NCI-H1694 (cell line): ENCODE measurements at regions not wholly inside any gene's neighbourhood (a gene's known extent, or its start where the extent isn't known, plus 50 kb on each side); places are given as distances from the start of the nearest gene placed in this dataset.
"Not testable (repeated sequence)": the region's sequence is repeated elsewhere in the genome, so short reads cannot be mapped to it uniquely, and the experiment has no call there.

Experiments used
- DNase-seq: peaks from one replicate; lab custom pipeline; 2025; lab: John Stamatoyannopoulos, UW

- DNase-seq: no peak
These were observed 502.0 kb downstream of the HAPSTR1 start for GRCh38 chr16:9593440-9593839.

DNA sequence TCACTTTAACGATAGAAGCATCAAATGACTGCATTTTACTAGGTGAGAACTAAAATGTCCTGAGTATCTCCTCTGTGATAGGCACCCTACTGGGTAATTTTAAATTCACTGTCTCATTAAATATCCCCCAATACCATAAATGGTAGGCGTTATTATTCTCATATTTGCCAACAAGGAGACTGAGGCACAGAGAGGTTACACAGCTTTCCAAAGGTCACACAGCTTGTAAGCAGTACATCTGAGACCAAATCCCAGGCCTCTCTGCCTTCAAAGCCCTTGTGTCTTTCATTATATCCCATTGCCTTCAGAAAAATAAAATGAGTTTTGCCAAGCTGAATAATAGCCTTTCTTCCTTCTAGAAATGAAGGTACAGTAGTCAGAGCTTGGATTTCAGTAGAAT is 502.6 kb downstream of the HAPSTR1 start:
- no peak for DNase-seq

DNA sequence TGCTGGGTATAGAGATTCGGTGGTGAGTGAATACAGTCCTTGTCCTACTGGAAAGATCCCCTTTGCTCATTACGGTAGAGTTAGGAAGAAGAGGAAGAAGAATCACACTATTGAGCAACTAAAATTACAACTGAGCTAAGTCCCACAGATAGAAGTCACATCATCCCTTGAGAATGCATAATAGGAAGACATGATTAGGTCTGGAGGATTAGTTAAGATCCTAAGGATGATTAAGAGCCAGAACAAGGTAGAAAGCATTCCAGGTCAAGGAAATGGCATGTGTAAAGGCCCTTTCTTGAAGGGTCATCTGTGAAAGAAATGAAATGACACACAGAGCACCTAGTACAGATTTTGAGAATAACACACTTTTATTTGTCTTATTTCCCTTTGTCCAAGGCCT is 503.5 kb downstream of the HAPSTR1 start:
- no peak for DNase-seq

DNA sequence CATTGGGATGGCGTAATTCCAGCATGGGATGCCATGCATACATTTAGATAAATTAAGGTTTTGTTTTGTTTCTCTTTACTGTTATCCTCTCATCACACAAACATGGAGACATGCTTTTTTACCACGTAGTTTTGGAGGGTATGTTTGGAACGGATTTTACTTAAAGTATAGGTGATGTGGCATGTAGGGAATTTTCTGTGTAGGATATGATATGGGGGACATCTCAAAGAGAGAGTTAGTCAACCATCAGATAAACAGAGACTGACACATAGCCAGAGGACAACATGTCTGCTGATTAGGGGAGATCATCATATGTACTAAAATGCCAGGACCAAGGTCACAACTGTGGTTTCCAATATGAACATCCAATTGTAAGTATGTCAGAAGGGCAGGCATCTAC is 503.9 kb downstream of the HAPSTR1 start:
- DNase-seq: no peak

DNA sequence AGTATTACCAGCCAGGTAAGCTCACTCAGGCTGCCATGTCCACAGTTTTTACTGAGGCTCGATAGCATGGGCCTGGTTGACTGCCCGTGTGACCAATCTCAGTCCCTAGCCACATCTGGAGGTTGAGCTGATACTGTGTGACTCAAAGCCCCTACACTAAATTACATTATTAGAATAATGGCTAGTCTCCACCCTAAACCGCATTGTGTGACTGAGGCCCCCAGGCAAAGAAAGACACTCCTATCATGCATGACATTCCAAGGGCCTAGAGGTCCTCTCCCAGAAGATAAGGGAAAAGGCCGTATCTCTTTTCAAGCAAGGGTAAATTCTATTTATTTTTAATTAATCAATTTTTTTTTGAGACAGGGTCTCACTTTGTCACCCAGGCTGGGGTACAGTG is 505.3 kb downstream of the HAPSTR1 start:
- DNase-seq: no peak

DNA sequence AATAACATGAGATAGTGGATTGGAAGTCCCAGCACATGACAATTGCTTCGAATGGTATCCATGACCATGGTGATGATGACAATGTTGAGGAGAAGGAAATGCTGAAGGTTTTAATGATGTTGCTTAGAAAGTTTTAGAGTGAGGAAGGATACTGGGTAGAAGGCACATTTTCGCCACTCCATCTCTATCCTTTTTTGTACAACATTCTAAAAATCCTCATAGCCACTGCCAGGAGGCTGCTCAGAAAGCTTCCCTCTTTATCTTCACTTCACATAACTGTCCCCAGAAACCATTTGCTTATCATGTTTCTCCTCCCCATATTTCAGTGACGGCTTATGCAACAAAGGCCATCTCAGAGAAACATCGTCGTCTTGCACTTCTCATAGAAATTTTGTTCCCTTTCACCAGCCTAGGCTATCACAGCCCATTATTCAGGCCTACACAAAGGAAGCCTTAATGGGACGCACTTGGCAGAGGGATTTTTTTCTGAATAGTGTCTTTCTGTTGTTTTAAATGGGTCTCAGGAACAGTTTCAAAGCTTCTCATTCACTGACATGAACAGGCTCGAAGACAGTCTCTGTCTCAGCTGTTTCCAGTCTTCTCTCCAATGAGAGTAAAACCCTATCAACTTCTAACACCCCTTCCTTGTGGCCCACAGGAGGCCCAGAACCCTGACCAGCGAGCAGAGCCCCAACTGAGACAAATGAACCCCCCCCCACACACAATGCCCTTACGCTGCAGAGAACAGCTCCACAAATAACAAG is 506.7 kb downstream of the HAPSTR1 start:
- DNase-seq: no peak

DNA sequence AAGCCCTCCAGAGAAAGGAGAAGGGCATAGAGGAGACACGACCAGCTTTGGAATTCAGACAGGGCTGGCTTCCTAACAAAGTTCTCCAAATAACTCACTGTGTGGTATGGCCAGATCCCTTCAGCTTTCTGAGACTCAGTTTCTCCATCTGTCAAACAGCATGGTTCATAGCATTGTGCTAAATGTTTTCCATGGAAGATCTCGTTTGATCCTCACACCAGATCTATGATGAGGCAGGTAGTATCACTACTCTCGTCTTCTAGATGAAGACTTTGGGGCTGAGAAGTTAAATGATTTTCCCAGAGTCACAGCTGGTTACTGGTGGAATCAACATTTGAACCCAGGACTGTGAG is 507.3 kb downstream of the HAPSTR1 start:
- no peak for DNase-seq

GRCh38 chr16:9599415-9600120 is 508.1 kb downstream of the HAPSTR1 start:
- peak; percentile 26 for DNase-seq

DNA sequence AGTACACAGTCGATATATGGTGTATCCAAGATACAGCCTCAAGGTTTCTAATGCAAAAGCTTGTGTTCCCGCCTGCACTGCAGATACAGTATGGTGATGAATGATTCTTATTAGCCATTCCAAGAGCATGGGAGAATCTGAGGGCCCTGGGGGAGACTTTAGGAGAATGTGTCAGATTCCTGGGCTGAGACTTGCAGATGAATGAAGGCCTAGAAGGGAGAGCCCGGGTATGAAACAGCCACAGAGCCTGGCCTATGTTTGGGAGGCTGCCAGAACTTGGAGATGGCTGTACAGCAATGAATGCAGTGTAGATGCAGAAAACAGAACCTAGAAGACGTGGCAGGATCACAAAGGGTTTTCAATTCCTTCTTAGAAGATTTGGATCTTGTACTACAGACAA is 510.7 kb downstream of the HAPSTR1 start:
- no peak for DNase-seq

GRCh38 chr16:9603316-9603715 is 511.9 kb downstream of the HAPSTR1 start:
- no peak for DNase-seq

- no peak for DNase-seq
These were observed 516.2 kb downstream of the HAPSTR1 start for GRCh38 chr16:9607515-9608230.

GRCh38 chr16:9610727-9611126 is 519.3 kb downstream of the HAPSTR1 start:
- no peak for DNase-seq

DNA sequence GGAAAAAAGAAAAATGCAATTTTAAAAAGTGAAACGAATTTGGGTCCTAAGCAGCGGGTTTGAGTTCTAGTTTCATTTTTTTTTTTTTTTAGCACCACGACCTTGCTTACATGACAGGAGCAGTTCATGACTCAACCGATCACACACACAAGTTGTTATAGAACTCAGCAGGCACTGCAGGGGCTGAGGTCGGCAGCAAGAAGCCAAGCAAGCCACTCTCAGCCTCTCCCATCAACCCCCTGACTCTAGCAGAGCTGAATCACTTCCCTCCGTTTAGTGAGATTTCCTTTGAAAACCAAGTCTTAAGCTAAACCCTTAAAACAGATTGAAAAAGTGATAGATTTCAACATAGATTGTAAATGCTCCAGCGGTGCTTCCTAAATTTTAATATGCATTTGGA is 520.8 kb downstream of the HAPSTR1 start:
- no peak for DNase-seq

DNA sequence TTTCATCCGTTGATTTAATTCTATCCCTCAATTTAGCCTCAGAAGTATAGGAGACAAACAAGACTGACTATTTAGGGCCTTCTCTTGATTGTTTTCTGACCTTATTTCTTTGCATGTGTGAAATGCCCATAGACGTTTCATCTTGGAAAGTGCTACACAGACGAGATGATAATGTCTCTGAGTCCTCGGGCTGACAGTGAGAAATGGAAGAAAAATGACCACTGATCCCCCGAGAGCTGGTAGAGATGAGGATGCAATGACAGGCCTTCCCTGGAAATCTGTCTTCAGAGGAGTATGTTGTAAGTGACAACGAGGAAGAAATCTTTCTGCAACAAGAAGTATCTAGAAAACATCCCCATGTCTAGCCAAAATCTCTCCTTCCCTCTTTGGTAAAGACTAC is 522.9 kb downstream of the HAPSTR1 start:
- no peak for DNase-seq

- DNase-seq: no peak
These were observed 530.8 kb downstream of the HAPSTR1 start for GRCh38 chr16:9622268-9622667.

- no peak for DNase-seq
These were observed 533.7 kb downstream of the HAPSTR1 start for GRCh38 chr16:9625122-9625521.

DNA sequence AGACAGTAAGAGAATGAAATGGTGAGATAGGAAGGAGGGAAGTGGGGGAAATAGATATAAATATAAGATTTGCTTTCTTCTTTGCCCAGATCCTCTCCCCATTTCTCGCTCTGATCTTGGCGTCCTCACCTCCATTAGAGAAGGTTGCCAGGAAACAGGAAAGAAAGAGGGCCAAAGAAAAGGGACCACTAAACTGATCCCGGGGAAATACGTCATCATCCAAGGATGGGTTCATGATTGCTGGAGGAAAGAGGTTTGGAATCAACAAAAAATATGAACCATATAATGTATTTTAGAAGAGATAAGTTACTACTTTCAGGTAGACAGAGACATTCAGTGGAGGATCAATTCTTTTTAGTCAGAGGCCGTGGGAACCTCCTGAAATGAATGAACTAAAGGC is 536.0 kb downstream of the HAPSTR1 start:
- DNase-seq: no peak

GRCh38 chr16:9630119-9630518 is 538.7 kb downstream of the HAPSTR1 start:
- no peak for DNase-seq

- no peak for DNase-seq
These were observed 539.5 kb downstream of the HAPSTR1 start for GRCh38 chr16:9630985-9631384.

- DNase-seq: no peak
These were observed 542.4 kb downstream of the HAPSTR1 start for GRCh38 chr16:9633844-9634243.

- not testable (repeated sequence) for DNase-seq
These were observed 543.8 kb downstream of the HAPSTR1 start for GRCh38 chr16:9635150-9635720.

DNA sequence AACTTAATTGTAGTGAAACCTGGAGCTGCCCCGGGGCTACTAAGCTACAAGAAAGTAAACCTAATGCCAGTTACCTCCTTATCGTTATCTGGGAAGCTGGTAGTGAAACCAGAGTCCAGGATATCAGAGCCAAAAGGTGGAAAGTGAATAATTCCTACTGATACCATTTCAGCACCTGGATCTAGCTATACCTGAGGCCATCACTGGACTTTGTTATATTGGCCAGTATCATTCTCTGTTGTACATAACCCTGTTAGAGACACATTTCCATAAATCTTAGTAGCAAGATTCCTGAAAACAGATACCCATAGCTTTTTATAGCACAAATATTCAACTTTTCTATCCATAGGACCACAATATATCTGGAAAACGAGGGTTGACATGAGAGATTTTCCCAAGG is 538.0 kb downstream of the GRIN2A start:
- DNase-seq: no peak

DNA sequence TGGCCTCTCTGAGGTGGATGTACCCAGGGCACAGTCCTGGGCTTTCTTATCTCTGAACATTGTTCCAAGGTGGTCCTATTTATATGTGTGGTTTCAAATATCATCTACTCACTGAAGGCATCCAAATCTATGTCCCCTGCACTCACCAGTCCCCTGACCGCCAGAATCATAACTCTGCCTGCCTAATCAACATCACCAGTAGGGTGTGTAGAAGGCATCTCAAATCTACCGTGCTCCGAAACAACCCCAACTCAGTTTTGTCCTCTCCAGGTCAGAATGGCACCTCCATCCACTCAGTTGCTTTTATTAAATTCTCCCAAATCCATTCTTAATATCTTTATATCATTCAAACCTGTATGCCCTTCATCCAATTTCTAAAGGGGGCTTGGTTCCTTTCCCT is 536.3 kb downstream of the GRIN2A start:
- DNase-seq: no peak
